ENCODE measurements at regions not wholly inside any gene's neighbourhood (a gene's known extent, or its start where the extent isn't known, plus 50 kb on each side); places are given as distances from the start of the nearest gene placed in this dataset.

- Mint-ChIP-seq H3K9me3 (peaks cover 0 to 4% (median 0%) of the 10 kb centered on the region in 7 donors), H3K4me3 (peak overlapping the region in 1 of 2 donors; percentile 88), H3K27me3 (ENCODE audit: low read depth in 3 of 3) (peaks cover 17 to 32% (median 26%) of the 10 kb centered on the region in 3 donors), H3K27ac (peak overlapping the region in 2 of 7 donors; percentile 52 to 73), H3K4me1 (peaks cover 18% of the 10 kb centered on the region), H3K36me3 (peaks cover 0 to 3% of the 10 kb centered on the region in 2 donors)
- Histone ChIP-seq H3K4me1 (ENCODE audit: control insufficient read depth in 1 of 2, insufficient read depth in 2 of 2, low read length in 2 of 2) (peaks cover 19 to 20% of the 10 kb centered on the region in 2 donors), H2AFZ (ENCODE audit: insufficient read depth, low read depth, low read length, poor library complexity, severe bottlenecking) (no peak overlapping the region), H3K79me2 (ENCODE audit: insufficient read depth, low read length) (no peaks in the 10 kb centered on the region), H3K9me3 (replicated peaks in 1 of 2; ENCODE audit: control insufficient read depth in 1 of 2, insufficient read depth in 1 of 2, low read length in 2 of 2) (no peaks in the 10 kb centered on the region), H3K4me3 (replicated peaks in 1 of 3; ENCODE audit: low read depth in 2 of 3, low read length in 3 of 3) (no peak overlapping the region), H3K36me3 (replicated peaks in 1 of 2; ENCODE audit: control insufficient read depth in 1 of 2, insufficient read depth in 2 of 2, low read length in 2 of 2) (no peaks in the 10 kb centered on the region), H3K4me2 (replicated peaks; ENCODE audit: extremely low read depth, low read length, poor library complexity, severe bottlenecking) (peak overlapping the region; percentile 22), H4K20me1 (ENCODE audit: insufficient read depth, low read length) (no peaks in the 10 kb centered on the region), H3K27me3 (ENCODE audit: control insufficient read depth in 2 of 2, insufficient read depth in 2 of 2, low read length in 2 of 2) (peaks cover 52 to 61% of the 10 kb centered on the region in 2 donors), H3K9ac (ENCODE audit: insufficient read depth, low read length, poor library complexity, severe bottlenecking) (no peak overlapping the region), H3K27ac (ENCODE audit: low read depth in 1 of 2, low read length in 2 of 2) (no peak overlapping the region)
- 0% methylated on average over 1 of the region's 6 CpGs for WGBS (ENCODE audit: insufficient coverage)
- TF ChIP-seq, protein P1, sequence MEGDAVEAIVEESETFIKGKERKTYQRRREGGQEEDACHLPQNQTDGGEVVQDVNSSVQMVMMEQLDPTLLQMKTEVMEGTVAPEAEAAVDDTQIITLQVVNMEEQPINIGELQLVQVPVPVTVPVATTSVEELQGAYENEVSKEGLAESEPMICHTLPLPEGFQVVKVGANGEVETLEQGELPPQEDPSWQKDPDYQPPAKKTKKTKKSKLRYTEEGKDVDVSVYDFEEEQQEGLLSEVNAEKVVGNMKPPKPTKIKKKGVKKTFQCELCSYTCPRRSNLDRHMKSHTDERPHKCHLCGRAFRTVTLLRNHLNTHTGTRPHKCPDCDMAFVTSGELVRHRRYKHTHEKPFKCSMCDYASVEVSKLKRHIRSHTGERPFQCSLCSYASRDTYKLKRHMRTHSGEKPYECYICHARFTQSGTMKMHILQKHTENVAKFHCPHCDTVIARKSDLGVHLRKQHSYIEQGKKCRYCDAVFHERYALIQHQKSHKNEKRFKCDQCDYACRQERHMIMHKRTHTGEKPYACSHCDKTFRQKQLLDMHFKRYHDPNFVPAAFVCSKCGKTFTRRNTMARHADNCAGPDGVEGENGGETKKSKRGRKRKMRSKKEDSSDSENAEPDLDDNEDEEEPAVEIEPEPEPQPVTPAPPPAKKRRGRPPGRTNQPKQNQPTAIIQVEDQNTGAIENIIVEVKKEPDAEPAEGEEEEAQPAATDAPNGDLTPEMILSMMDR (IDR thresholded peaks at IDR 0.05), result no peak
- DNase-seq, result peak; percentile 63 to 80 (median 70)
- intact Hi-C loops (cut with micrococcal nuclease), result no loop called here
Observed at GRCh38 chr5:124658867-124659557, 87.4 kb downstream of the ZNF608 start.

DNA sequence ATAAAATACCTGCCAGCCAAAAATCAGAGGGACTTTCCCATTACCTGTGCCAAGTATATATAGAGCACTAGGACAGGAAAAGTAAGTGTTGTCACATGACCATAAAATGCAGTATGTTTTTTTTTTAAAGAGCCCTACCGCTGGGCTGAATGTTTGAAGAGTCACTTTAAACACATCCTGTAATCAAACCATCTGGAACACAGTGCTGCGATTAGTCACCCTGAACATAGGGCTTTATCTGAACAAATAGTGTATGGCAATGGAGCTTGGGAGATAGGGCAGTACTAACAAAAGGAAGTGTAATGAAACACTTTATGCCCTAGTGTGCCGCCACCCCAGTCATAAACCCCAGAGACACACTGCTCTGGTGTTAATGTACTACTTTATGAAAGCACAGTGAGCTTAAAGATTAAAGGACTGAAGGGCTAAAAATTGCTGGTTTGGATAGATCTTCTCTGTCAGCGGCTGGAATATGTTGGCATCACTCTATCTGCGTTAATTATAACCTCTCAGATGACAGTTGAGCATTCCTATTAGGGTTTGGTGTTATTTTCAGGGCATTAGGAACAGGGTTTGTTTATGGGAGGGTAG, 90.4 kb downstream of the ZNF608 start:
- WGBS (ENCODE audit: insufficient coverage), result 94% methylated on average over 2 of the region's 5 CpGs
- Mint-ChIP-seq H3K9me3 (peaks cover 0 to 5% (median 0%) of the 10 kb centered on the region in 7 donors), H3K36me3 (peaks cover 0 to 12% of the 10 kb centered on the region in 2 donors), H3K4me3 (no peak overlapping the region), H3K4me1 (peaks cover 31% of the 10 kb centered on the region), H3K27ac (no peak overlapping the region), H3K27me3 (ENCODE audit: low read depth in 3 of 3) (peaks cover 17 to 33% (median 18%) of the 10 kb centered on the region in 3 donors)
- TF ChIP-seq, protein P1 (IDR thresholded peaks at IDR 0.05), result no peak
- peaks cover 4% of the 10 kb centered on the region for H4K20me1 ChIP-seq (ENCODE audit: insufficient read depth, low read length)
- no peaks in the 10 kb centered on the region for H3K9me3 ChIP-seq (replicated peaks in 1 of 2; ENCODE audit: control insufficient read depth in 1 of 2, insufficient read depth in 1 of 2, low read length in 2 of 2)
- no peak overlapping the region for H3K4me3 ChIP-seq (replicated peaks in 1 of 3; ENCODE audit: low read depth in 2 of 3, low read length in 3 of 3)
- no peaks in the 10 kb centered on the region for H3K79me2 ChIP-seq (ENCODE audit: insufficient read depth, low read length)
- peaks cover 32 to 34% of the 10 kb centered on the region in 2 donors for H3K4me1 ChIP-seq (ENCODE audit: control insufficient read depth in 1 of 2, insufficient read depth in 2 of 2, low read length in 2 of 2)
- intact Hi-C loops (cut with micrococcal nuclease), result no loop called here
- H3K27me3 ChIP-seq (ENCODE audit: control insufficient read depth in 2 of 2, insufficient read depth in 2 of 2, low read length in 2 of 2), result peaks cover 72 to 73% of the 10 kb centered on the region in 2 donors
- peak; percentile 6 to 33 (median 7) for DNase-seq
- no peak overlapping the region for H3K9ac ChIP-seq (ENCODE audit: insufficient read depth, low read length, poor library complexity, severe bottlenecking)
- H3K36me3 ChIP-seq (replicated peaks in 1 of 2; ENCODE audit: control insufficient read depth in 1 of 2, insufficient read depth in 2 of 2, low read length in 2 of 2), result no peaks in the 10 kb centered on the region
- no peak overlapping the region for H2AFZ ChIP-seq (ENCODE audit: insufficient read depth, low read depth, low read length, poor library complexity, severe bottlenecking)
- no peak overlapping the region for H3K4me2 ChIP-seq (replicated peaks; ENCODE audit: extremely low read depth, low read length, poor library complexity, severe bottlenecking)
- H3K27ac ChIP-seq (ENCODE audit: low read depth in 1 of 2, low read length in 2 of 2), result no peak overlapping the region

Data from CD14-positive monocyte (primary cell).